ENCODE measurements at regions not wholly inside any gene's neighbourhood (a gene's known extent, or its start where the extent isn't known, plus 50 kb on each side); places are given as distances from the start of the nearest gene placed in this dataset.

GRCh38 chr9:20291201-20291600 is 331.1 kb downstream of the MLLT3 start:
- no peak for DNase-seq (ENCODE audit: low read depth)

GRCh38 chr9:20290257-20290656 is 332.0 kb downstream of the MLLT3 start:
- DNase-seq (ENCODE audit: low read depth) = no peak

GRCh38 chr9:20289423-20290010 is 332.8 kb downstream of the MLLT3 start:
- no peak for DNase-seq (ENCODE audit: low read depth)

GRCh38 chr9:20286969-20287368 is 335.3 kb downstream of the MLLT3 start:
- DNase-seq (ENCODE audit: low read depth) = no peak

GRCh38 chr9:20286154-20286700 is 336.1 kb downstream of the MLLT3 start:
- DNase-seq (ENCODE audit: low read depth) = no peak

- no peak for DNase-seq (ENCODE audit: low read depth)
These were observed 337.6 kb downstream of the MLLT3 start for GRCh38 chr9:20284601-20285289.

- no peak for DNase-seq (ENCODE audit: low read depth)
These were observed 342.0 kb downstream of the MLLT3 start for GRCh38 chr9:20280330-20280729.

GRCh38 chr9:20276762-20277161 is 345.5 kb downstream of the MLLT3 start:
- no peak for DNase-seq (ENCODE audit: low read depth)

- DNase-seq (ENCODE audit: low read depth) = no peak
These were observed 350.6 kb downstream of the MLLT3 start for GRCh38 chr9:20271723-20272122.

- no peak for DNase-seq (ENCODE audit: low read depth)
These were observed 351.2 kb downstream of the MLLT3 start for GRCh38 chr9:20271096-20271495.

GRCh38 chr9:20270161-20270560 is 352.1 kb downstream of the MLLT3 start:
- DNase-seq (ENCODE audit: low read depth) = no peak

GRCh38 chr9:20269620-20270019 is 352.7 kb downstream of the MLLT3 start:
- DNase-seq (ENCODE audit: low read depth) = no peak

GRCh38 chr9:20264896-20265295 is 357.4 kb downstream of the MLLT3 start:
- no peak for DNase-seq (ENCODE audit: low read depth)

GRCh38 chr9:20262611-20263010 is 359.7 kb downstream of the MLLT3 start:
- no peak for DNase-seq (ENCODE audit: low read depth)

GRCh38 chr9:20256284-20256948 is 365.9 kb downstream of the MLLT3 start:
- DNase-seq (ENCODE audit: low read depth) = no peak

GRCh38 chr9:20255052-20255451 is 367.2 kb downstream of the MLLT3 start:
- no peak for DNase-seq (ENCODE audit: low read depth)

GRCh38 chr9:20253635-20254034 is 368.7 kb downstream of the MLLT3 start:
- DNase-seq (ENCODE audit: low read depth) = no peak

- no peak for DNase-seq (ENCODE audit: low read depth)
These were observed 369.5 kb downstream of the MLLT3 start for GRCh38 chr9:20252778-20253177.

GRCh38 chr9:20250791-20251190 is 371.5 kb downstream of the MLLT3 start:
- no peak for DNase-seq (ENCODE audit: low read depth)

- DNase-seq (ENCODE audit: low read depth) = no peak
These were observed 378.0 kb downstream of the MLLT3 start for GRCh38 chr9:20244271-20244670.

GRCh38 chr9:20243841-20244240 is 378.5 kb downstream of the MLLT3 start:
- no peak for DNase-seq (ENCODE audit: low read depth)

GRCh38 chr9:20242510-20243189 is 379.6 kb downstream of the MLLT3 start:
- no peak for DNase-seq (ENCODE audit: low read depth)

GRCh38 chr9:20240498-20240897 is 381.8 kb downstream of the MLLT3 start:
- DNase-seq (ENCODE audit: low read depth) = no peak

Data from HS-27A (cell line).